H4 (cell line): ENCODE measurements at regions not wholly inside any gene's neighbourhood (a gene's known extent, or its start where the extent isn't known, plus 50 kb on each side); places are given as distances from the start of the nearest gene placed in this dataset.
"Not testable (repeated sequence)": the region's sequence is repeated elsewhere in the genome, so short reads cannot be mapped to it uniquely, and the experiment has no call there.

Experiments
- DNase-seq: peaks from one replicate; pipeline ENCODE4 v3.0.0-alpha.2; 2015; ENCODE audit warnings: low spot score

GRCh38 chr14:105900398-105901160, 374.2 kb downstream of the TMEM121 start:
- DNase-seq: peak; percentile 0

- no peak for DNase-seq
These were observed 374.8 kb downstream of the TMEM121 start for GRCh38 chr14:105901226-105901625.

GRCh38 chr14:105902131-105902898, 375.9 kb downstream of the TMEM121 start:
- peak; percentile 1 for DNase-seq

- not testable (repeated sequence) for DNase-seq
These were observed 376.4 kb downstream of the TMEM121 start for GRCh38 chr14:105902899-105903165.

- DNase-seq: peak; percentile 0
These were observed 377.6 kb downstream of the TMEM121 start for GRCh38 chr14:105903971-105904370.

- DNase-seq: no peak
These were observed 378.0 kb downstream of the TMEM121 start for GRCh38 chr14:105904379-105904778.

GRCh38 chr14:105905456-105905855, 379.1 kb downstream of the TMEM121 start:
- DNase-seq: no peak

- DNase-seq: no peak
These were observed 380.9 kb downstream of the TMEM121 start for GRCh38 chr14:105907276-105907675.

GRCh38 chr14:105908006-105908405, 381.6 kb downstream of the TMEM121 start:
- DNase-seq: no peak

- no peak for DNase-seq
These were observed 382.1 kb downstream of the TMEM121 start for GRCh38 chr14:105908481-105908911.

- DNase-seq: no peak
These were observed 382.9 kb downstream of the TMEM121 start for GRCh38 chr14:105909046-105909827.

- DNase-seq: not testable (repeated sequence)
These were observed 383.4 kb downstream of the TMEM121 start for GRCh38 chr14:105909828-105910120.

- no peak for DNase-seq
These were observed 384.0 kb downstream of the TMEM121 start for GRCh38 chr14:105910426-105910825.

GRCh38 chr14:105911006-105911847, 384.8 kb downstream of the TMEM121 start:
- DNase-seq: no peak

GRCh38 chr14:105911848-105912292, 385.5 kb downstream of the TMEM121 start:
- DNase-seq: not testable (repeated sequence)

- no peak for DNase-seq
These were observed 386.3 kb downstream of the TMEM121 start for GRCh38 chr14:105912641-105913180.

GRCh38 chr14:105913221-105913620, 386.8 kb downstream of the TMEM121 start:
- DNase-seq: no peak

GRCh38 chr14:105913861-105914260, 387.5 kb downstream of the TMEM121 start:
- DNase-seq: no peak

GRCh38 chr14:105914281-105914680, 387.9 kb downstream of the TMEM121 start:
- DNase-seq: not testable (repeated sequence)

- no peak for DNase-seq
These were observed 388.5 kb downstream of the TMEM121 start for GRCh38 chr14:105914738-105915385.

- not testable (repeated sequence) for DNase-seq
These were observed 389.2 kb downstream of the TMEM121 start for GRCh38 chr14:105915546-105915945.
